ENCODE measurements at regions not wholly inside any gene's neighbourhood (a gene's known extent, or its start where the extent isn't known, plus 50 kb on each side); places are given as distances from the start of the nearest gene placed in this dataset.

DNA sequence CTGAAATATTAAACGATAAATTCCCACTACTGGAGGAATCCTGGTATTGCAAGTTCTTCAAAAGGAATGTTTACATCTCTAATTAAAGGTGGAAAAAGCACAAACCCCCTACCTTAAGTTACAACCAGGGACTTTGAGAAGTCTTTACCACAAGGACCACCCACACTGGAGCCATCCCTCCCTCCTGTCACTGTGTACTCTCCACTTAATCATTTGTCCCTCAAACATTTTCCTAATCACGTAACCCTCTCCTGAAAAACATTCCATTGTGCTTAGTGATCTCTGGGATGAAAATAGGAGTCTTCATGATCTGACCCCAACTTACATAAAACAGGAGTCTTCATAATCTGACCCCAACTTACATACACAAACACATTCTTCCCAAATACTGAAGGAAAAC lies 85.7 kb downstream of the SUCLG1 start:
- no peaks in the 10 kb centered on the region for H3K36me3 ChIP-seq
- H3K27me3 ChIP-seq: no peaks in the 10 kb centered on the region
- no peaks in the 10 kb centered on the region for H3K4me1 ChIP-seq
- 77% methylated on average over 2 of the region's 2 CpGs for WGBS
- H3K4me3 ChIP-seq: no peak overlapping the region
- DNase-seq (ENCODE audit: low spot score in 2 of 2): no peak
- no peak overlapping the region for H3K27ac ChIP-seq
- no peaks in the 10 kb centered on the region for H3K9me3 ChIP-seq
- TF ChIP-seq CTCF (IDR thresholded peaks at IDR 0.05) (no peak), POLR2A (IDR thresholded peaks at IDR 0.05) (no peak), EP300 (IDR thresholded peaks at IDR 0.05) (no peak), POLR2AphosphoS5 (IDR thresholded peaks at IDR 0.05) (no peak)

GRCh38 chr2:84362541-84362940 lies 96.5 kb downstream of the SUCLG1 start:
- 73% methylated on average over 1 of the region's 1 CpG for WGBS
- Histone ChIP-seq H3K27me3 (no peaks in the 10 kb centered on the region), H3K4me1 (no peaks in the 10 kb centered on the region), H3K4me3 (no peak overlapping the region), H3K27ac (no peak overlapping the region), H3K36me3 (no peaks in the 10 kb centered on the region), H3K9me3 (peaks cover 3% of the 10 kb centered on the region)
- TF ChIP-seq EP300 (IDR thresholded peaks at IDR 0.05) (no peak), CTCF (IDR thresholded peaks at IDR 0.05) (no peak), POLR2A (IDR thresholded peaks at IDR 0.05) (no peak), POLR2AphosphoS5 (IDR thresholded peaks at IDR 0.05) (no peak)
- DNase-seq (ENCODE audit: low spot score in 2 of 2): no peak

DNA sequence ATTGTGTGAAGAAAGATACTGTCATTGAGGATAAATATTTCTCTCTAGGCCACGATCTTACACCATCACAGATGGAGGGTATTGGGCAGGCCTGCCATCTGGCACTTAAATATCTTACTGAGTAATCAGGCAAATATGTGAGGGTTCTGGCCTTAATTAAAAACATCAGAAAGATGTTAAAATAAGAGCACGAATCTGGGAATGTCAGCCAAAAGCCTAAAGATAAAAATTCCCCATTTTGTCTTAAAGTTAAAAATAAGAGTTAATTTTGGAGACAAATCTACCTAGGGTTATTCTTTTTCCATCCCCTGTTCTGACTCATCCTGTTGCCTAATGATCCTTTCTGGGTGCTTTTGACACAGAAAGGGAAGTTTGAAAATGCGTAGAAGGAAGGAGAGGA lies 121.0 kb downstream of the SUCLG1 start:
- Histone ChIP-seq H3K27me3 (no peaks in the 10 kb centered on the region), H3K4me1 (no peaks in the 10 kb centered on the region), H3K36me3 (no peaks in the 10 kb centered on the region), H3K27ac (no peak overlapping the region), H3K4me3 (no peak overlapping the region), H3K9me3 (no peaks in the 10 kb centered on the region)
- TF ChIP-seq CTCF (IDR thresholded peaks at IDR 0.05): no peak
- TF ChIP-seq POLR2A (IDR thresholded peaks at IDR 0.05): no peak
- TF ChIP-seq EP300 (IDR thresholded peaks at IDR 0.05): no peak
- TF ChIP-seq POLR2AphosphoS5 (IDR thresholded peaks at IDR 0.05): no peak
- WGBS: 30% methylated on average over 3 of the region's 3 CpGs
- DNase-seq (ENCODE audit: low spot score in 2 of 2): no peak

DNA sequence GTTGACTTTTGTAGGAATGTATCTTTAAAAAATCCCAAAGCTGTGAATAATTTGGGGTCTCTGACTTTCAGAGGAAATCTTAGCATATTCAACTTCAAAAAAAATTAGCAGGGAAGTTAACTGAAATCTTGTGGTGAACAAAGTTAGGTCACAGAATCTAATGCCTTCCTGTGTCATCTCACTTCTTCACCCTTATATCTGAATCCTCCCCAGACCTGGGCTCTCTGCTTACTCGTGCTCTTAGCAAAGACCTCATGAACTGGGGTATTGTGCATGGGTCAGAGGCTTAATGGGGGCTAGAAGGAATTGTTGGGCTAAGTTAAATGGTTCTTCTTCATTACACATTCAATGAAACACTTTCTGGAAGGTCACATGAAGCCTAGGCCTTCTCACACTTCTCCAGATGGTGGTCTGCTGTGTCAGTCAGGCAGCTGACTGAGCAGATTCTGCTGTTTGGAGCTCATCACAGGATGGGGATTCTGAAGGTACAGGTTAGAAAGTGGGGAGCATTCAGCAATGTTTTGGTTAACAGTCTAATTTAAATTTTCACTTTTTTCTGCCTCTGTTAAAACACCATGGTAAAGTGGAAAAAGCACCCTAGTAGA lies 131.3 kb downstream of the SUCLG1 start:
- 82% methylated on average over 1 of the region's 1 CpG for WGBS
- Histone ChIP-seq H3K27me3 (peaks cover 3% of the 10 kb centered on the region), H3K27ac (no peak overlapping the region), H3K9me3 (no peaks in the 10 kb centered on the region), H3K36me3 (no peaks in the 10 kb centered on the region), H3K4me3 (no peak overlapping the region), H3K4me1 (no peaks in the 10 kb centered on the region)
- DNase-seq (ENCODE audit: low spot score in 2 of 2): no peak
- no peak for TF ChIP-seq POLR2A (IDR thresholded peaks at IDR 0.05)
- no peak for TF ChIP-seq CTCF (IDR thresholded peaks at IDR 0.05)
- no peak for TF ChIP-seq POLR2AphosphoS5 (IDR thresholded peaks at IDR 0.05)
- no peak for TF ChIP-seq EP300 (IDR thresholded peaks at IDR 0.05)

- H3K9me3 ChIP-seq: no peaks in the 10 kb centered on the region
- 76% methylated on average over 4 of the region's 4 CpGs for WGBS
- H3K36me3 ChIP-seq: no peaks in the 10 kb centered on the region
- no peak overlapping the region for H3K4me3 ChIP-seq
- peaks cover 3% of the 10 kb centered on the region for H3K27me3 ChIP-seq
- TF ChIP-seq CTCF (IDR thresholded peaks at IDR 0.05): no peak
- no peaks in the 10 kb centered on the region for H3K4me1 ChIP-seq
- H3K27ac ChIP-seq: no peak overlapping the region
- DNase-seq (ENCODE audit: low spot score in 2 of 2): no peak
Measured at GRCh38 chr2:84326831-84327432, 132.1 kb downstream of the SUCLG1 start.
